ENCODE measurements at regions not wholly inside any gene's neighbourhood (a gene's known extent, or its start where the extent isn't known, plus 50 kb on each side); places are given as distances from the start of the nearest gene placed in this dataset.

DNA sequence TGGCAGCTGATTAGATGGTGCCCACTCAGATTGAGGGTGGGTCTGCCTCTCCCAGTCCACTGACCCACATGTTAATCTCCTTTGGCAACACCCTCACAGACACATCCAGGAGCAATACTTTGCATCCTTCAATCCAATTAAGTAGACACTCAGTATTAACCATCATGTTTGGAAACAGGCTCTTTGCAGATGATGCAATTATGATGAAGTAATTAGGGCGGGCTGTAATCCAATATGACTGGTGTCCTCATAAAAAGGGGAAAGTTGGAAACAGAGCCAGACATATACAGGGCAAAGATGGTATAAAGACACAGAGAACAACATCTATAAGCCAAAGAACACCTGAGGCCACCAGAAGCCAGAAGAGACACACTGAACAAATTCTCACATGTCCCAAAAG lies 658.6 kb downstream of the CCSER2 start:
- intact Hi-C loops (cut with DNase I): no loop called here
- no peak for TF ChIP-seq CTCF (IDR thresholded peaks at IDR 0.05)
- no peak for TF ChIP-seq POLR2A (IDR thresholded peaks at IDR 0.05)
- DNase-seq: no peak
- Histone ChIP-seq H3K9me3 (no peaks in the 10 kb centered on the region), H3K4me3 (no peak overlapping the region), H3K27ac (no peak overlapping the region), H3K4me1 (no peaks in the 10 kb centered on the region), H3K36me3 (no peaks in the 10 kb centered on the region), H3K27me3 (no peaks in the 10 kb centered on the region)
- WGBS, 2 donors: 67 to 80% methylated on average over 1 of the region's 1 CpG

DNA sequence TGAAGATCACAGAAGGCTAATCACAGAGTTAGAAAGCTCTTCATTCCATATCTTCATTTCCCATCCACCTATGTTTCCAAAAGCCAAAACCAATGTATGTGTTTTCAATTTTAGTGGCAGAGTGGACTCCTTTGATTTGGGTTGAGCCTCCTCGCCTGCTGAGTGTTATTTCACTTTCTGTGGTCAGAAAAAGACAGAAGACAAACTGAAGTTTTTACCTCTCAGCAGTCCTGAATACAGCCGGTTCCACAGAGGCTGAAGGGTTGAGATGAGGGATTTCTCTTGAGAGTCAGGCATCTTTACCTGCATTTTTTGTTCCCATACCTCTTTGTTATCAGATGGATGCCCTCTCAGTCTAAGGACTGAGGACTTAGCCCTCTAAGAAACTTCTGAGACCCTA lies 659.6 kb downstream of the CCSER2 start:
- TF ChIP-seq CTCF (IDR thresholded peaks at IDR 0.05) (no peak), POLR2A (IDR thresholded peaks at IDR 0.05) (no peak)
- Histone ChIP-seq H3K27me3 (no peaks in the 10 kb centered on the region), H3K4me3 (no peak overlapping the region), H3K9me3 (no peaks in the 10 kb centered on the region), H3K4me1 (no peaks in the 10 kb centered on the region), H3K27ac (no peak overlapping the region), H3K36me3 (no peaks in the 10 kb centered on the region)
- intact Hi-C loops (cut with DNase I): no loop called here
- DNase-seq: no peak
- WGBS, 2 donors: 33 to 46% methylated on average over 2 of the region's 2 CpGs

- Histone ChIP-seq H3K9me3 (no peaks in the 10 kb centered on the region), H3K27me3 (no peaks in the 10 kb centered on the region), H3K4me3 (no peak overlapping the region), H3K36me3 (no peaks in the 10 kb centered on the region), H3K4me1 (no peaks in the 10 kb centered on the region), H3K27ac (no peak overlapping the region)
- no peak for DNase-seq
- TF ChIP-seq CTCF (IDR thresholded peaks at IDR 0.05): no peak
- no peak for TF ChIP-seq POLR2A (IDR thresholded peaks at IDR 0.05)
- 57 to 62% methylated on average over 9 of the region's 9 CpGs for WGBS, 2 donors
- intact Hi-C loops (cut with DNase I): no loop called here
Observed at GRCh38 chr10:84990713-84991112, 662.3 kb downstream of the CCSER2 start.

DNA sequence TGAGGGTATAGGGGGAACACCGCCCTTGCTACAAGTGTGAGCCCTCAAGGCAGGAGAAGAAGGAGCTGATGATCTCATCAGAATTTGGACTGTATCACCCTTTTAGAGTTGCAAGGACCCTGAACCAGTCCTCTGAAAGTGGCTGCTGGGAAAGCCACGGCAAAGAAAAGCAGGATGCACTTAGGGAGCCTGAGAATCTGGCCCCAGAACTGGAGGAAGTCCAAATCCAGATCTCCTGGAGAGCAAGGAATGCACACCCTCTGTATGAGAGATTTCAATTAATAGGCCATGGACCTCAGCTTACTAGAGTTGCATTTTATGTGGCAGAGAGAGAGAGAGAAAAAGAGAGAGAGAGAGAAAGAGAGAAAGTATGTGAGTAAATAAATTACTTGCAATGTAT lies 662.9 kb downstream of the CCSER2 start:
- H3K9me3 ChIP-seq: no peaks in the 10 kb centered on the region
- DNase-seq: no peak
- WGBS, 2 donors: 42 to 58% methylated on average over 2 of the region's 2 CpGs
- H3K27ac ChIP-seq: no peak overlapping the region
- no peaks in the 10 kb centered on the region for H3K36me3 ChIP-seq
- no peaks in the 10 kb centered on the region for H3K4me1 ChIP-seq
- TF ChIP-seq CTCF (IDR thresholded peaks at IDR 0.05): no peak
- TF ChIP-seq POLR2A (IDR thresholded peaks at IDR 0.05): no peak
- H3K27me3 ChIP-seq: no peaks in the 10 kb centered on the region
- intact Hi-C loops (cut with DNase I): no loop called here
- H3K4me3 ChIP-seq: no peak overlapping the region

DNA sequence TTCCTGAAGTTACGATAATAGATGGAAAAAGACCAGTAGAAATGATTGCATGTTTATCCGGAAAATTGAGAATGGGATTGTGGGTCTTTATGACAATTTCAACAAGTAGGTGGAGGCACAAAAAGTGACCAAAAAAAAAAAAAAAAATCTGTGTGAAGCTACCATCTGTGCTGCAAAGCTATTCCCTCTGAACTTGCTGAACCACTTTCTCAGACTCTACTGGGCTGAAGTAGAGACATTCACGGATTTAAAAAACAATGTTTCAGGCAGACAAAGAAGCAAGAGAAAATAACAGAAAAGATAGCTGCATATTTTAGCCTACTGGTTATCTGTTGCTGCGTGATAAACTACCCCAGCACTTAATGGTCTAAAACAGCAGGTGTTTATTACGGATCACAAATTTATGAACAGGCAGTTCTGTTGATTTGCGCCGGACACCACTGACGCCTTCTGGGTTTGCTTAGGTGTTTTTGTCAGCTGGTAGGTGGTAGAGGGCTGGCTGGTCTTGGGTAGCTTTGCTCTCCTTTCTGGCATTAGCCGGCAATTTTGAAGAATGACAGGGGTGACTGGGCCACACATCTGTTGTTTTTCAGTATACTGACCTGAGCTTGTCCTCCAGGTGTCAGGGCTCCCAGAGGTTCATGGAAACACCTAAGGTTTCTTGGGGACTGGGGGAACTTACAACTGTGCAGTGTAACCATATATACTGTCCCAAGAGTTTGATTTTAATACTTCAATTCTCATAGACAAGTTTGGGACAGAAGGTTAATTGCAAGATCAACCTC lies 665.1 kb downstream of the CCSER2 start:
- no peaks in the 10 kb centered on the region for H3K27me3 ChIP-seq
- no peak for DNase-seq
- TF ChIP-seq CTCF (IDR thresholded peaks at IDR 0.05) (no peak), POLR2A (IDR thresholded peaks at IDR 0.05) (no peak)
- H3K9me3 ChIP-seq: no peaks in the 10 kb centered on the region
- H3K4me3 ChIP-seq: no peak overlapping the region
- intact Hi-C loops (cut with DNase I): no loop called here
- H3K36me3 ChIP-seq: no peaks in the 10 kb centered on the region
- H3K4me1 ChIP-seq: no peaks in the 10 kb centered on the region
- no peak overlapping the region for H3K27ac ChIP-seq
- 66 to 84% methylated on average over 8 to 9 of the region's 9 CpGs for WGBS, 2 donors
